ENCODE measurements at regions not wholly inside any gene's neighbourhood (a gene's known extent, or its start where the extent isn't known, plus 50 kb on each side); places are given as distances from the start of the nearest gene placed in this dataset.

- TF ChIP-seq ZNF280C (tag by site-specific recombination; IDR thresholded peaks at IDR 0.05), result no peak
Observed at GRCh38 chr2:34836361-34836760, 1237.3 kb upstream of the FAM98A start (continued).

GRCh38 chr2:34831096-34831495 lies 1232.0 kb upstream of the FAM98A start:
- Histone ChIP-seq H3K4me1 (ENCODE audit: control insufficient read depth, insufficient read depth, low read length) (no peaks in the 10 kb centered on the region), H3K9me3 (ENCODE audit: control insufficient read depth, insufficient read depth, low read depth, low read length) (no peaks in the 10 kb centered on the region), H3K27ac (ENCODE audit: extremely low read depth, low read depth, low read length) (no peak overlapping the region), H3K36me3 (ENCODE audit: control insufficient read depth in 2 of 2, insufficient read depth in 1 of 2, low read length in 2 of 2) (no peaks in the 10 kb centered on the region), H3K4me3 (ENCODE audit: low read depth, low read length) (no peak overlapping the region)
- ChIA-PET CTCF (no interaction called here), POLR2A (no interaction called here)
- TF ChIP-seq ZNF274 (IDR thresholded peaks at IDR 0.05; ENCODE audit: low read length) (no peak), ZNF274 (tag by site-specific recombination; IDR thresholded peaks at IDR 0.05; ENCODE audit: borderline replicate concordance) (no peak), ZBTB7A (tag by site-specific recombination; IDR thresholded peaks at IDR 0.05; ENCODE audit: low read depth) (no peak), ZNF335 (tag by site-specific recombination; conservative IDR thresholded peaks at IDR 0.05) (no peak), ZEB2 (tag by site-specific recombination; IDR thresholded peaks at IDR 0.05) (no peak)

- Histone ChIP-seq H3K27ac (ENCODE audit: extremely low read depth, low read depth, low read length) (no peak overlapping the region), H3K9me3 (ENCODE audit: control insufficient read depth, insufficient read depth, low read depth, low read length) (no peaks in the 10 kb centered on the region), H3K36me3 (ENCODE audit: control insufficient read depth in 2 of 2, insufficient read depth in 1 of 2, low read length in 2 of 2) (no peaks in the 10 kb centered on the region), H3K4me1 (ENCODE audit: control insufficient read depth, insufficient read depth, low read length) (no peaks in the 10 kb centered on the region), H3K4me3 (ENCODE audit: low read depth, low read length) (no peak overlapping the region)
- CTCF ChIA-PET, result no interaction called here
- no peak for TF ChIP-seq ZNF114 (tag by site-specific recombination; IDR thresholded peaks at IDR 0.05)
- no peak for TF ChIP-seq PRDM2 (tag by site-specific recombination; IDR thresholded peaks at IDR 0.05; ENCODE audit: borderline replicate concordance)
- TF ChIP-seq ZNF394 (tag by site-specific recombination; IDR thresholded peaks at IDR 0.05; ENCODE audit: borderline replicate concordance), result no peak
- POLR2A ChIA-PET, result no interaction called here
Observed at GRCh38 chr2:34828481-34828880, 1229.4 kb upstream of the FAM98A start.

GRCh38 chr2:34827398-34827797 lies 1228.3 kb upstream of the FAM98A start:
- no peak for TF ChIP-seq ZNF501 (tag by site-specific recombination; IDR thresholded peaks at IDR 0.05)
- no peak for TF ChIP-seq ZNF18 (tag by site-specific recombination; IDR thresholded peaks at IDR 0.05)
- TF ChIP-seq ZNF792 (tag by site-specific recombination; IDR thresholded peaks at IDR 0.05), result no peak
- TF ChIP-seq ZNF184 (tag by site-specific recombination; IDR thresholded peaks at IDR 0.05), result no peak
- no peak for TF ChIP-seq ZNF747 (tag by site-specific recombination; IDR thresholded peaks at IDR 0.05)
- TF ChIP-seq ZNF19 (tag by site-specific recombination; IDR thresholded peaks at IDR 0.05; ENCODE audit: low read depth), result no peak
- no peak for TF ChIP-seq KLF9 (tag by site-specific recombination; IDR thresholded peaks at IDR 0.05; ENCODE audit: low read depth)
- Histone ChIP-seq H3K9me3 (ENCODE audit: control insufficient read depth, insufficient read depth, low read depth, low read length) (no peaks in the 10 kb centered on the region), H3K36me3 (ENCODE audit: control insufficient read depth in 2 of 2, insufficient read depth in 1 of 2, low read length in 2 of 2) (no peaks in the 10 kb centered on the region), H3K4me1 (ENCODE audit: control insufficient read depth, insufficient read depth, low read length) (no peaks in the 10 kb centered on the region), H3K4me3 (ENCODE audit: low read depth, low read length) (no peak overlapping the region), H3K27ac (ENCODE audit: extremely low read depth, low read depth, low read length) (no peak overlapping the region)
- ChIA-PET CTCF (no interaction called here), POLR2A (no interaction called here)

All from HEK293 (cell line).